Heart left ventricle (tissue), 16 donors: ENCODE measurements at regions not wholly inside any gene's neighbourhood (a gene's known extent, or its start where the extent isn't known, plus 50 kb on each side); places are given as distances from the start of the nearest gene placed in this dataset.
"Not testable (repeated sequence)": the region's sequence is repeated elsewhere in the genome, so short reads cannot be mapped to it uniquely, and the experiment has no call there.

Experiments
- ATAC-seq, 4 donors: fragments of 200-7000 bp; cut with Tn5 transposase; one replicate each; pipeline ENCODE4 v1.9.1; 2020 to 2022; ENCODE audit warnings: moderate library complexity in 4 of 4, mild to moderate bottlenecking in 3 of 4, moderate number of reproducible peaks in 1 of 4
- DNase-seq, 5 donors: peaks; one replicate each; pipeline ENCODE4 v3.0.0-alpha.2; 2020
- H3K27ac ChIP-seq, 12 donors: fragments of 200-600 bp; sonication (generic) in 4 of 12; one replicate each; pipeline versions ENCODE4 v1.5.0 to v1.8.0; 2016 to 2022; ENCODE audit warnings: mild to moderate bottlenecking in 2 of 12
- H3K27me3 ChIP-seq, 9 donors: fragments of 200-600 bp; sonication (generic) in 2 of 9; one replicate each; pipeline versions ENCODE4 v1.5.1 to v1.8.0; 2016 to 2022; ENCODE audit warnings: mild to moderate bottlenecking in 3 of 9
- H3K36me3 ChIP-seq, 9 donors: fragments of 200-600 bp; sonication (generic) in 2 of 9; one replicate each; pipeline versions ENCODE4 v1.5.0 to v1.8.0; 2018 to 2022; ENCODE audit warnings: mild to moderate bottlenecking in 2 of 9
- H3K4me1 ChIP-seq, 12 donors: fragments of 200-600 bp; sonication (generic) in 4 of 12; one replicate each; pipeline versions ENCODE4 v1.5.0 to v1.8.0; 2016 to 2022; ENCODE audit warnings: mild to moderate bottlenecking in 3 of 12
- H3K4me3 ChIP-seq, 12 donors: fragments of 200-600 bp; sonication (generic) in 4 of 12; one replicate each; pipeline versions ENCODE4 v1.5.0 to v1.8.0; 2017 to 2022; ENCODE audit warnings: mild to moderate bottlenecking in 9 of 12, moderate library complexity in 4 of 12
- H3K9me3 ChIP-seq, 12 donors: fragments of 200-600 bp; sonication (generic) in 4 of 12; one replicate each; pipeline versions ENCODE4 v1.5.0 to v1.8.0; 2016 to 2022; ENCODE audit warnings: mild to moderate bottlenecking in 1 of 12
- POLR2A ChIP-seq, 2 donors: fragments of 450-650 bp; IDR thresholded peaks; one replicate each; pipeline ENCODE4 v1.6.1; 2017; ENCODE audit warnings: antibody characterized with exemption in 2 of 2, mild to moderate bottlenecking in 2 of 2, moderate library complexity in 2 of 2
- WGBS, 4 donors: extraction: QIAGEN DNeasy Blood & Tissue Kit in 2 of 4; methylation state at CpG; one replicate each; pipeline versions ENCODE4 v1.1.5 to v1.1.7; 2013 to 2018; 5-methylcytosine and 5-hydroxymethylcytosine counted together
- intact Hi-C, 10 donors: fragments of 100-400 bp; cut with DNase I; formaldehyde crosslinking; loops; one replicate each; pipeline versions ENCODE4 v1.11.1 to v1.14.2; 2022
- TF ChIP-seq, protein P1 (sequence below), 12 donors: fragments of 200-600 bp; sonication (generic) in 4 of 12; IDR thresholded peaks; one replicate each; pipeline versions ENCODE4 v1.5.0 to v1.8.0; 2018 to 2022; ENCODE audit warnings: antibody characterized with exemption in 12 of 12, mild to moderate bottlenecking in 5 of 12
- donor health status: ischemic (EF 13 %, LVEDD 7.1; RV severe dilation, severe dysfunction).
- donor health status: healthy with polysubstance abuse.
- donor health status: DM: no; HTN: yes; CAD: no.
- donor health status: DM: no; HTN: no; CAD: no.
- donor health status: ischemic (EF 25% LVEDD 6.9; RV normal size, moderate dysfunction).
- donor health status: ischemic (EF 25% LVEDD 5.7; RV mildly dilated, moderate dysfunction).
- donor health status: healthy.
- donor health status: DM: yes; HTN: yes; CAD: no.
- donor health status: ischemic (EF 35%, LVEDD 5.7; RV mildly dilated, moderate dysfunction).
- donor health status: nonischemic (EF 11% LVEDD 7.7; RV severe dilation, severe dysfunction).
- donor health status: DM: yes; HTN: yes; CAD: no.
- donor health status: PGD.
- donor health status: ischemic (EF 29% LVEDD 5.4; RV normal size, mild dysfunction).
- donor health status: nonischemic (EF 23%, LVEDD 6.1; RV moderate dilation, normal function).

DNA sequence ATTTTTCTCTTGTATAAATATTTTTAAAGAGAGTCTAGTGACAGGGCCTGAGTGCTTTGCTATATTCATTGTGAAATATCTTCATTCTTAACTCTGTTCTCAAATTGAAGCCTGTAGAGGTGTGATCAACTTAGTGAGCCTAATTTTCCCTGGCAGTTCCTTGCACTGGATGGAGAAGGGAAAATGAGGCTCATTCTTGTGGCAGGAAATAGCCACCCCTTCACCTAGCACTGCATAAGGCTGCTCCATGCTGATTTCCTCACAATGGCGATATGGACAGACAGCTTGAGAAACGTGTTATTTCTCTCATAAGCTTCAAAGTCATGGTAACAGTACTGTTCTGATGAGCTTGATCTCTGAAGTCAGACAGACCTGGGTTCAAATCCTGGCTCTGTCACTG is 146.2 kb downstream of the AKAP11 start:
- intact Hi-C loops = no loop called here
- no peak overlapping the region for H3K27ac ChIP-seq
- H3K27me3 ChIP-seq = no peaks in the 10 kb centered on the region
- WGBS, 4 donors = 64 to 75% (median 73%) methylated on average over 2 of the region's 2 CpGs
- no peak for TF ChIP-seq POLR2A (IDR thresholded peaks at IDR 0.05)
- ATAC-seq (no peak), DNase-seq (no peak)
- H3K9me3 ChIP-seq = no peaks in the 10 kb centered on the region
- H3K36me3 ChIP-seq = no peaks in the 10 kb centered on the region
- no peaks in the 10 kb centered on the region for H3K4me1 ChIP-seq
- no peak overlapping the region for H3K4me3 ChIP-seq

DNA sequence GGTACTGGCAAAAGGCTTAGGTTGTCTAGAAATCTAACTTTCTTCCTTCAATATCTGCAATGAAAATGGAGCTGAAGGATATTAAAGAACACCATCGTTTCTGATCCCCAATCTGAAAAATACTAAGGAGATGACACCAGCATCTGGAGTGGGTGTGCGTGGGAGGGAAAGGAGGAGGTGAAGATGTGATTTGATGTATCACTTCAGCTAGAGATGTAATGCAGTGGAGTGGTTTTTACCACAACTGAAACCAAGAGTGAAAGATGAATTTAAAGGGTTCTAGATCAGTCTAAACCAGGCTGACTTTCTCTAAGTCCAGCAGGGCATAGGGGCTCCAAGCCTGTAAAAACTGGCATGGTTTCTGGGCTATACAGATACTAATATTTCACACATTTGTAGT is 148.4 kb downstream of the AKAP11 start:
- no peaks in the 10 kb centered on the region for H3K27me3 ChIP-seq
- no peaks in the 10 kb centered on the region for H3K36me3 ChIP-seq
- intact Hi-C loops = no loop called here
- no peak overlapping the region for H3K4me3 ChIP-seq
- TF ChIP-seq POLR2A (IDR thresholded peaks at IDR 0.05) = no peak
- TF ChIP-seq, protein P1, sequence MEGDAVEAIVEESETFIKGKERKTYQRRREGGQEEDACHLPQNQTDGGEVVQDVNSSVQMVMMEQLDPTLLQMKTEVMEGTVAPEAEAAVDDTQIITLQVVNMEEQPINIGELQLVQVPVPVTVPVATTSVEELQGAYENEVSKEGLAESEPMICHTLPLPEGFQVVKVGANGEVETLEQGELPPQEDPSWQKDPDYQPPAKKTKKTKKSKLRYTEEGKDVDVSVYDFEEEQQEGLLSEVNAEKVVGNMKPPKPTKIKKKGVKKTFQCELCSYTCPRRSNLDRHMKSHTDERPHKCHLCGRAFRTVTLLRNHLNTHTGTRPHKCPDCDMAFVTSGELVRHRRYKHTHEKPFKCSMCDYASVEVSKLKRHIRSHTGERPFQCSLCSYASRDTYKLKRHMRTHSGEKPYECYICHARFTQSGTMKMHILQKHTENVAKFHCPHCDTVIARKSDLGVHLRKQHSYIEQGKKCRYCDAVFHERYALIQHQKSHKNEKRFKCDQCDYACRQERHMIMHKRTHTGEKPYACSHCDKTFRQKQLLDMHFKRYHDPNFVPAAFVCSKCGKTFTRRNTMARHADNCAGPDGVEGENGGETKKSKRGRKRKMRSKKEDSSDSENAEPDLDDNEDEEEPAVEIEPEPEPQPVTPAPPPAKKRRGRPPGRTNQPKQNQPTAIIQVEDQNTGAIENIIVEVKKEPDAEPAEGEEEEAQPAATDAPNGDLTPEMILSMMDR (IDR thresholded peaks at IDR 0.05) = no peak
- ATAC-seq (no peak), DNase-seq (no peak)
- WGBS, 4 donors = 73 to 88% (median 84%) methylated on average over 2 of the region's 2 CpGs
- no peaks in the 10 kb centered on the region for H3K4me1 ChIP-seq
- H3K9me3 ChIP-seq = peaks cover 0 to 11% (median 0%) of the 10 kb centered on the region in 12 donors
- no peak overlapping the region for H3K27ac ChIP-seq

GRCh38 chr13:42422681-42423080 is 150.7 kb downstream of the AKAP11 start:
- Histone ChIP-seq H3K36me3 (no peaks in the 10 kb centered on the region), H3K27ac (no peak overlapping the region), H3K4me3 (no peak overlapping the region), H3K27me3 (no peaks in the 10 kb centered on the region), H3K9me3 (peaks cover 0 to 11% (median 0%) of the 10 kb centered on the region in 12 donors), H3K4me1 (no peaks in the 10 kb centered on the region)
- DNase-seq = no peak
- TF ChIP-seq, protein P1 (IDR thresholded peaks at IDR 0.05) = no peak
- no peak for TF ChIP-seq POLR2A (IDR thresholded peaks at IDR 0.05)
- no peak for ATAC-seq
- intact Hi-C loops = no loop called here
- 75 to 81% (median 75%) methylated on average over 2 of the region's 2 CpGs for WGBS, 4 donors

GRCh38 chr13:42424182-42424581 is 149.8 kb upstream of the TNFSF11 start:
- H3K27me3 ChIP-seq = no peaks in the 10 kb centered on the region
- H3K4me3 ChIP-seq = no peak overlapping the region
- ATAC-seq (no peak), DNase-seq (no peak)
- H3K27ac ChIP-seq = no peak overlapping the region
- intact Hi-C loops = no loop called here
- peaks cover 0 to 11% (median 0%) of the 10 kb centered on the region in 12 donors for H3K9me3 ChIP-seq
- no peaks in the 10 kb centered on the region for H3K4me1 ChIP-seq
- WGBS, 4 donors = 88 to 97% (median 93%) methylated on average over 2 of the region's 2 CpGs
- no peak for TF ChIP-seq POLR2A (IDR thresholded peaks at IDR 0.05)
- TF ChIP-seq, protein P1 (IDR thresholded peaks at IDR 0.05) = no peak
- no peaks in the 10 kb centered on the region for H3K36me3 ChIP-seq

GRCh38 chr13:42445354-42445753 is 128.6 kb upstream of the TNFSF11 start:
- no peaks in the 10 kb centered on the region for H3K36me3 ChIP-seq
- no peak overlapping the region for H3K4me3 ChIP-seq
- WGBS, 4 donors = 86 to 93% (median 91%) methylated on average over 1 of the region's 1 CpG
- ATAC-seq (no peak), DNase-seq (no peak)
- H3K27me3 ChIP-seq = no peaks in the 10 kb centered on the region
- H3K4me1 ChIP-seq = no peaks in the 10 kb centered on the region
- H3K27ac ChIP-seq = no peak overlapping the region
- no peak for TF ChIP-seq POLR2A (IDR thresholded peaks at IDR 0.05)
- TF ChIP-seq, protein P1 (IDR thresholded peaks at IDR 0.05) = no peak
- H3K9me3 ChIP-seq = peaks cover 0 to 32% (median 18%) of the 10 kb centered on the region in 12 donors
- intact Hi-C loops = no loop called here

DNA sequence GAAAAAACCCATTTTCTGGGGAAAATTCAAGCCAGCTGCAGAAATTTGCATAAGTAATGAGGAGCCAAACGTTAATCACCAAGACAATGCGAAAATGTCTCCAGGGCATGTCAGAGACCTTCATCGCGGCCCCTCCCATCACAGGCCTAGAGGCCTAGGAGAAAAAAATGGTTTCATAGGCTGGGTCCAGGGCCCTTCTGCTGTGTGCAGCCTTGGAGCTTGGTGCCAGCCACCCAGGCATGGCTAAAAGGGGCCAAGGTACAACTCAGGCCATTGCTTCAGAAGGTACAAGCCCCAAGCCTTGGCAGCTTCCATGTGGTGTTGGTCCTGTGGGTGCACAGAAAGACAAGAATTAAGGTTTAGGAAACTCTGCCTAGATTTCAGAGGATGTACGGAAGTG is 127.4 kb upstream of the TNFSF11 start:
- intact Hi-C loops, H3K27ac ChIP-seq, ATAC-seq, H3K4me1 ChIP-seq, H3K4me3 ChIP-seq, DNase-seq, H3K27me3 ChIP-seq, H3K36me3 ChIP-seq: not testable (repeated sequence)
- H3K9me3 ChIP-seq = peaks cover 0 to 32% (median 18%) of the 10 kb centered on the region in 12 donors
- WGBS, 4 donors = 87 to 92% (median 90%) methylated on average over 5 of the region's 5 CpGs
